COR-L47 (cell line): ENCODE measurements at regions not wholly inside any gene's neighbourhood (a gene's known extent, or its start where the extent isn't known, plus 50 kb on each side); places are given as distances from the start of the nearest gene placed in this dataset.

ENCODE experiments used
- DNase-seq: peaks from one replicate; lab custom pipeline; 2025; lab: John Stamatoyannopoulos, UW

- no peak for DNase-seq
Measured at GRCh38 chr4:84441758-84442377, 57.2 kb downstream of the NKX6-1 start.

GRCh38 chr4:84439996-84440395, 59.1 kb downstream of the NKX6-1 start:
- no peak for DNase-seq

GRCh38 chr4:84436812-84437211, 62.3 kb downstream of the NKX6-1 start:
- no peak for DNase-seq

- no peak for DNase-seq
Measured at GRCh38 chr4:84434344-84434743, 64.7 kb downstream of the NKX6-1 start.

- no peak for DNase-seq
Measured at GRCh38 chr4:84433633-84434222, 65.4 kb downstream of the NKX6-1 start.

GRCh38 chr4:84432713-84433112, 66.4 kb downstream of the NKX6-1 start:
- no peak for DNase-seq

GRCh38 chr4:84420608-84421007, 78.5 kb downstream of the NKX6-1 start:
- no peak for DNase-seq

GRCh38 chr4:84419201-84419600, 79.9 kb downstream of the NKX6-1 start:
- DNase-seq = no peak

GRCh38 chr4:84417997-84418709, 80.9 kb downstream of the NKX6-1 start:
- peak; percentile 53 for DNase-seq

- DNase-seq = no peak
Measured at GRCh38 chr4:84413976-84414375, 85.1 kb downstream of the NKX6-1 start.

GRCh38 chr4:84413480-84413879, 85.6 kb downstream of the NKX6-1 start:
- DNase-seq = no peak

- DNase-seq = no peak
Measured at GRCh38 chr4:84412062-84412461, 87.0 kb downstream of the NKX6-1 start.

- no peak for DNase-seq
Measured at GRCh38 chr4:84407554-84408407, 91.3 kb downstream of the NKX6-1 start.

- no peak for DNase-seq
Measured at GRCh38 chr4:84403656-84404055, 95.4 kb downstream of the NKX6-1 start.

- no peak for DNase-seq
Measured at GRCh38 chr4:84401701-84402306, 97.3 kb downstream of the NKX6-1 start.

GRCh38 chr4:84394386-84394785, 104.7 kb downstream of the NKX6-1 start:
- no peak for DNase-seq

- no peak for DNase-seq
Measured at GRCh38 chr4:84392951-84393590, 106.0 kb downstream of the NKX6-1 start.

- DNase-seq = no peak
Measured at GRCh38 chr4:84389406-84389805, 109.7 kb downstream of the NKX6-1 start.

GRCh38 chr4:84385203-84385602, 113.9 kb downstream of the NKX6-1 start:
- DNase-seq = no peak

- no peak for DNase-seq
Measured at GRCh38 chr4:84384801-84385200, 114.3 kb downstream of the NKX6-1 start.

GRCh38 chr4:84381759-84382158, 117.3 kb downstream of the NKX6-1 start:
- no peak for DNase-seq
